Urinary bladder (tissue), 3 donors: ENCODE measurements at regions not wholly inside any gene's neighbourhood (a gene's known extent, or its start where the extent isn't known, plus 50 kb on each side); places are given as distances from the start of the nearest gene placed in this dataset.

Experiments used
- DNase-seq: peaks from one replicate; pipeline ENCODE4 v3.0.0-alpha.2; 2015; ENCODE audit errors: extremely low spot score
- H3K27ac ChIP-seq: one replicate; pipeline ENCODE4 v1.5.1; 2013; ENCODE audit warnings: low read depth, mild to moderate bottlenecking, moderate library complexity
- H3K36me3 ChIP-seq: one replicate; pipeline ENCODE4 v1.6.1; 2013; ENCODE audit warnings: mild to moderate bottlenecking, moderate library complexity; ENCODE audit not compliant: insufficient read depth
- H3K4me1 ChIP-seq: one replicate; pipeline ENCODE4 v1.6.1; 2013; ENCODE audit warnings: mild to moderate bottlenecking, moderate library complexity; ENCODE audit not compliant: insufficient read depth
- H3K4me3 ChIP-seq: one replicate; pipeline ENCODE4 v1.5.1; 2013; ENCODE audit warnings: low read depth, low read length
- WGBS: extraction: QIAGEN DNeasy Blood & Tissue Kit; methylation state at CpG from one replicate; pipeline ENCODE4 v1.1.7; 2013; 5-methylcytosine and 5-hydroxymethylcytosine counted together
- donor health status: healthy with polysubstance abuse.
- donor health status: healthy.

GRCh38 chr7:9781710-9782109 is 1192.0 kb upstream of the PHF14 start:
- H3K4me1 ChIP-seq: no peaks in the 10 kb centered on the region
- H3K36me3 ChIP-seq: no peaks in the 10 kb centered on the region
- WGBS: 80% methylated on average over 2 of the region's 2 CpGs

GRCh38 chr7:9782275-9782674 is 1191.4 kb upstream of the PHF14 start:
- 61% methylated on average over 2 of the region's 2 CpGs for WGBS
- H3K36me3 ChIP-seq: no peaks in the 10 kb centered on the region
- no peak overlapping the region for H3K4me3 ChIP-seq
- no peak for DNase-seq
- no peaks in the 10 kb centered on the region for H3K4me1 ChIP-seq
- H3K27ac ChIP-seq: no peak overlapping the region

More at GRCh38 chr7:9781710-9782109, 1192.0 kb upstream of the PHF14 start:
- no peak for DNase-seq
- no peak overlapping the region for H3K4me3 ChIP-seq
- H3K27ac ChIP-seq: no peak overlapping the region

- H3K4me1 ChIP-seq: no peaks in the 10 kb centered on the region
- DNase-seq: no peak
- WGBS: 70% methylated on average over 1 of the region's 1 CpG
- no peaks in the 10 kb centered on the region for H3K36me3 ChIP-seq
- no peak overlapping the region for H3K4me3 ChIP-seq
- no peak overlapping the region for H3K27ac ChIP-seq
Observed at GRCh38 chr7:9785211-9785610, 1188.5 kb upstream of the PHF14 start.

- 77% methylated on average over 1 of the region's 1 CpG for WGBS
- H3K36me3 ChIP-seq: no peaks in the 10 kb centered on the region
- no peak overlapping the region for H3K4me3 ChIP-seq
- no peak for DNase-seq
- no peaks in the 10 kb centered on the region for H3K4me1 ChIP-seq
- no peak overlapping the region for H3K27ac ChIP-seq
Observed at GRCh38 chr7:9796241-9796640, 1177.4 kb upstream of the PHF14 start.

GRCh38 chr7:9822458-9823290 is 1151.0 kb upstream of the PHF14 start:
- Histone ChIP-seq H3K27ac (no peak overlapping the region), H3K4me1 (no peaks in the 10 kb centered on the region), H3K36me3 (no peaks in the 10 kb centered on the region), H3K4me3 (no peak overlapping the region)
- WGBS: 90% methylated on average over 20 of the region's 20 CpGs
- no peak for DNase-seq

GRCh38 chr7:9835199-9835598 is 1138.5 kb upstream of the PHF14 start:
- Histone ChIP-seq H3K4me1 (no peaks in the 10 kb centered on the region), H3K4me3 (no peak overlapping the region), H3K27ac (no peak overlapping the region), H3K36me3 (no peaks in the 10 kb centered on the region)
- DNase-seq: no peak
- 73% methylated on average over 3 of the region's 3 CpGs for WGBS

- Histone ChIP-seq H3K36me3 (no peaks in the 10 kb centered on the region), H3K27ac (no peak overlapping the region), H3K4me1 (no peaks in the 10 kb centered on the region), H3K4me3 (no peak overlapping the region)
- DNase-seq: no peak
- WGBS: 65% methylated on average over 1 of the region's 1 CpG
Observed at GRCh38 chr7:9836671-9837070, 1137.0 kb upstream of the PHF14 start.

GRCh38 chr7:9842301-9842700 is 1131.4 kb upstream of the PHF14 start:
- DNase-seq: no peak
- Histone ChIP-seq H3K4me3 (no peak overlapping the region), H3K4me1 (no peaks in the 10 kb centered on the region), H3K27ac (no peak overlapping the region), H3K36me3 (no peaks in the 10 kb centered on the region)
- WGBS: 79% methylated on average over 2 of the region's 2 CpGs

- Histone ChIP-seq H3K4me1 (no peaks in the 10 kb centered on the region), H3K36me3 (no peaks in the 10 kb centered on the region), H3K27ac (no peak overlapping the region), H3K4me3 (no peak overlapping the region)
- 90% methylated on average over 3 of the region's 3 CpGs for WGBS
- no peak for DNase-seq
Observed at GRCh38 chr7:9846902-9847301, 1126.8 kb upstream of the PHF14 start.

GRCh38 chr7:9854605-9855004 is 1119.1 kb upstream of the PHF14 start:
- Histone ChIP-seq H3K36me3 (no peaks in the 10 kb centered on the region), H3K4me3 (no peak overlapping the region), H3K27ac (no peak overlapping the region), H3K4me1 (no peaks in the 10 kb centered on the region)
- DNase-seq: no peak
- 92% methylated on average over 2 of the region's 2 CpGs for WGBS

GRCh38 chr7:9856668-9857067 is 1117.0 kb upstream of the PHF14 start:
- no peak overlapping the region for H3K27ac ChIP-seq
- DNase-seq: no peak
- no peaks in the 10 kb centered on the region for H3K36me3 ChIP-seq
- H3K4me3 ChIP-seq: no peak overlapping the region
- H3K4me1 ChIP-seq: no peaks in the 10 kb centered on the region
- WGBS: 93% methylated on average over 1 of the region's 1 CpG

- DNase-seq: no peak
- no peaks in the 10 kb centered on the region for H3K36me3 ChIP-seq
- no peak overlapping the region for H3K4me3 ChIP-seq
- no peaks in the 10 kb centered on the region for H3K4me1 ChIP-seq
- 24% methylated on average over 3 of the region's 3 CpGs for WGBS
- no peak overlapping the region for H3K27ac ChIP-seq
Observed at GRCh38 chr7:9863545-9863944, 1110.1 kb upstream of the PHF14 start.

GRCh38 chr7:9869151-9869550 is 1104.5 kb upstream of the PHF14 start:
- no peaks in the 10 kb centered on the region for H3K36me3 ChIP-seq
- no peaks in the 10 kb centered on the region for H3K4me1 ChIP-seq
- H3K27ac ChIP-seq: no peak overlapping the region
- 56% methylated on average over 1 of the region's 1 CpG for WGBS
- no peak overlapping the region for H3K4me3 ChIP-seq
- no peak for DNase-seq

GRCh38 chr7:9869566-9869965 is 1104.1 kb upstream of the PHF14 start:
- WGBS: 81% methylated on average over 2 of the region's 2 CpGs

More at GRCh38 chr7:9869566-9869965, 1104.1 kb upstream of the PHF14 start:
- Histone ChIP-seq H3K36me3 (no peaks in the 10 kb centered on the region), H3K27ac (no peak overlapping the region), H3K4me1 (no peaks in the 10 kb centered on the region), H3K4me3 (no peak overlapping the region)
- DNase-seq: no peak
